ENCODE measurements at regions not wholly inside any gene's neighbourhood (a gene's known extent, or its start where the extent isn't known, plus 50 kb on each side); places are given as distances from the start of the nearest gene placed in this dataset.

DNA sequence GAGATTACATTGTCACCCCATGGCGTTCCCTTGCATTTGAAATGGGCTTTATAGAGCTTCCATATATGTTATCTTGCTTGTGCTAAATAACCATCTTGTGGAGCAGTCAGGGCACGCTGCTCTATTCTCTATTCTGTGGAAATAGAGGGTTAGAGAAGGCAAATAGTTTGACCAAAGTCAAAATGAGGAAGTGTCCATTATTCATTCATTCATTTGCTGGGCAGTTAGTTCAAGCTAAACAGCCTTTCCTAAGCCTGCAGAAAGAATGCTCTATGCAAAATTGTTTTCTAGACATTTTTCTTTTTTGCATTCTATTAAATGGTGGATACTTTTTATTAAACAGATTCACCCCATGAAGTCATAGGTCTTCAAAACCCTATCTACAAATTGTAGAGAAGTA lies 67.8 kb upstream of the ELAC2 start:
- DNase-seq (ENCODE audit: low read depth), result no peak
- H3K4me3 ChIP-seq (ENCODE audit: control insufficient read depth, low read depth, low read length), result no peak overlapping the region
- TF ChIP-seq, protein P1, sequence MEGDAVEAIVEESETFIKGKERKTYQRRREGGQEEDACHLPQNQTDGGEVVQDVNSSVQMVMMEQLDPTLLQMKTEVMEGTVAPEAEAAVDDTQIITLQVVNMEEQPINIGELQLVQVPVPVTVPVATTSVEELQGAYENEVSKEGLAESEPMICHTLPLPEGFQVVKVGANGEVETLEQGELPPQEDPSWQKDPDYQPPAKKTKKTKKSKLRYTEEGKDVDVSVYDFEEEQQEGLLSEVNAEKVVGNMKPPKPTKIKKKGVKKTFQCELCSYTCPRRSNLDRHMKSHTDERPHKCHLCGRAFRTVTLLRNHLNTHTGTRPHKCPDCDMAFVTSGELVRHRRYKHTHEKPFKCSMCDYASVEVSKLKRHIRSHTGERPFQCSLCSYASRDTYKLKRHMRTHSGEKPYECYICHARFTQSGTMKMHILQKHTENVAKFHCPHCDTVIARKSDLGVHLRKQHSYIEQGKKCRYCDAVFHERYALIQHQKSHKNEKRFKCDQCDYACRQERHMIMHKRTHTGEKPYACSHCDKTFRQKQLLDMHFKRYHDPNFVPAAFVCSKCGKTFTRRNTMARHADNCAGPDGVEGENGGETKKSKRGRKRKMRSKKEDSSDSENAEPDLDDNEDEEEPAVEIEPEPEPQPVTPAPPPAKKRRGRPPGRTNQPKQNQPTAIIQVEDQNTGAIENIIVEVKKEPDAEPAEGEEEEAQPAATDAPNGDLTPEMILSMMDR (conservative IDR thresholded peaks at IDR 0.05; ENCODE audit: control insufficient read depth, insufficient read depth, low read depth, low read length), result no peak

DNA sequence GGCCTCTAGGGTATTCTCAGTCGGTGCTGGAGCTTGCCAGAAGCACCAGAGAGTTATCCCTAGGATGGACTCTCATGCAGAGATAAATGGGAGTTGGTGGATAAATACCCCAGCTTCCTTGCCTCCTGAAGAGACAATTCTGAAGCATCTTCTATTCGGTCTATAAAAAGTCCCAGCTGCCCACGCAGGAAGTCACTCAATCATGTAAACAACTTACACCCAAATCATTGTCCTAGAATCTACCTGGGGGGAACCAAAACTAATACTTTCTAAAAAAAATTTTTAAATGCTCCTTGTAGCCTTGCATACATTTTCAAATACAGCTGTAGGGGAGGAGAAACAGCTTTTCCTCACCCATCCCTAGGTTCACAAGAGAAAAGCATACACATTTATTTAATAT lies 66.6 kb upstream of the ELAC2 start:
- no peak overlapping the region for H3K4me3 ChIP-seq (ENCODE audit: control insufficient read depth, low read depth, low read length)
- TF ChIP-seq, protein P1 (conservative IDR thresholded peaks at IDR 0.05; ENCODE audit: control insufficient read depth, insufficient read depth, low read depth, low read length), result no peak
- no peak for DNase-seq (ENCODE audit: low read depth)

DNA sequence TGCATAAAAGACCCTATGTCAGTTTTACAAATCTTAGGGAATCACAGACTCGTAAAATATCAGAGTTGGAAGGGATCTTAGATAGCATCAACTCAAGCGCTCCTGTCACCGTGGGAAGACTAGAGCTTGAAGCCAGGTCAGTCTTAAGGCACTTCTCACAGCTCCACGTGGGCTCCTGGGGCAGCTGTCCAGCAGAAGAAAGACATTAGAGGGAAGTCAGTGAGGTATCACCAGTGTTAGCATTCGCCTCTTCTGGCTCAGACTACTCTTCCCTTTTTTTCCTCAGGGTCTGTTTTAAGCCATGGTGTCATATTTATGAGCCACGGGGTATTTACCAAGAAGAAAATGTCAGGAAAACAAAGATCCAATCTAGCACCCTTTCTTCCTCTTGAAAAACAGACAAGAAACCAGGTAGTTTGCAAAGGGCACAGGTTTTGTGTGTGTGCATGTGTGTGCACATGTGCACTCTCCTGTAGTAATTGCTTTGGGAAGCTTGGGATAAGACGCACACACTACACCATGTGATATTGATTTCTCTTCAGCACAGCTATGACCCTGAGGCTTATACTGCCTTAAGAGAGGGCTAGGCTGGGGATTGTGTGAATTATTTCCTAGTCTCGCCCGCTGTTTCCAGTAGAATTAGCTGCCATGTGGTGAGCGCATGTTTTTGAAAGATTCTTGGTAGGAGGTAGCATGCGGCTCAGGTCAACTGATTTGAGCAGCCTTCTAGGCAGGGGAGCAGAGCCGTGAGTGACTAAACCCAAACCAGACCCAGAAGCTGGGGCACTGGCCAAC lies 61.0 kb upstream of the ELAC2 start:
- peak; percentile 32 for DNase-seq (ENCODE audit: low read depth)
- TF ChIP-seq, protein P1 (conservative IDR thresholded peaks at IDR 0.05; ENCODE audit: control insufficient read depth, insufficient read depth, low read depth, low read length), result no peak
- H3K4me3 ChIP-seq (ENCODE audit: control insufficient read depth, low read depth, low read length), result no peak overlapping the region

DNA sequence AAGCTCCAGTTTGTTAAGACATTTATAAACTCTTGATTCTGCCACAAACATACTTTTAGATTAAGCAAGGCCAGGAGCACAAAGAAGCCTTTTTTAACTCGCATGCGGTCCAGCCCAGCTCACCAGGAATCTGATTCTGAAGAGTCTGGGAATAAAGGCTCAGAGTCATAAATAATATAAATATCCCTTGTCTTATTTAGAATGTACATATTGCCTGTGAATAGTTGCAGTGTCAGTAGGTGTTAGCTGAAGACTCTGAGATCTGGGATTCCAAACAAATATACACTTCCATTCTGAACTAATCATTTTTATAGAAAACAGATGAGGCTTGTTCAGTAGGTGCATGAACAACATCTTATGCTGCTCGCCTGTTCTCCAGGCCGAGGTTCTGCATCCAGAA lies 59.1 kb upstream of the ELAC2 start:
- H3K4me3 ChIP-seq (ENCODE audit: control insufficient read depth, low read depth, low read length), result no peak overlapping the region
- TF ChIP-seq, protein P1 (conservative IDR thresholded peaks at IDR 0.05; ENCODE audit: control insufficient read depth, insufficient read depth, low read depth, low read length), result no peak
- DNase-seq (ENCODE audit: low read depth), result no peak

DNA sequence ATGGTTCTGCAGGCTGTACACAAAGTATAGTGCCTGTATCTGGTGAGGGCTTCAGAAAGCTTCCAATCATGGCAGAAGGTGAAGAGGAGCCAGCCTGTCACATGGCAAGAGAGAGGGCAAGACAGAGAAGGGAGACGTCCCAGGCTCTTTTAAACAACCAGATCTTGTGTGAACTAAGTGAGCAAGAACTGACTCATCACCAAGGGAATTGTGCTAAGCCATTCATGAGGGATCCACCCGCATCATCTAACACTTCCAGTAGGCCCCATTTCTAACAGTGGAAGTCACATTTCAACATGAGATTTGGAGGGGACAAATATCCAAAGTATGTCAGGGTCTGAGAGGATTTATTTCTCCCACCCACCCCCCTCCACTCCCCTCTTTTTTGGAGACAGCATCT lies 56.2 kb upstream of the ELAC2 start:
- TF ChIP-seq, protein P1 (conservative IDR thresholded peaks at IDR 0.05; ENCODE audit: control insufficient read depth, insufficient read depth, low read depth, low read length), result no peak
- H3K4me3 ChIP-seq (ENCODE audit: control insufficient read depth, low read depth, low read length), result no peak overlapping the region
- peak; percentile 92 for DNase-seq (ENCODE audit: low read depth)

DNA sequence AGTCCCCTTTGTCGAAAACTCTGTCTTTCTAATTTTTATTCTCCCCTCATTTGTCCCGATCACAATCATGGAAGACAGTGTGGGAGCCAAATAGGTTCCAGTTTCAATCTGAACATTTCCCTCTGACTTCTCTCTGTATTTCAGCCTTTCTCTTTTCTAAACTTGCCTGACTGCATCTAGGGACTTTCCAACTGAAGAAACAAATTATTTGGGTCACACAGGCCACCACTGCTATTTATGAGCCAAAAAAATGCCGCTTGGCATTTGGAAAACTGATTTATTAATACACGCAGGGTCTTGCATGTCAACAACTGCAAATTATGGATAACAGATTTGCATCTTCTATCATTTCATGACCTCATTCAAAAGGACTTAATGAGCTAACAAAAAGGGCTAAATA lies 55.2 kb upstream of the ELAC2 start:
- DNase-seq (ENCODE audit: low read depth), result no peak
- H3K4me3 ChIP-seq (ENCODE audit: control insufficient read depth, low read depth, low read length), result no peak overlapping the region
- TF ChIP-seq, protein P1 (conservative IDR thresholded peaks at IDR 0.05; ENCODE audit: control insufficient read depth, insufficient read depth, low read depth, low read length), result no peak

All from fibroblast of mammary gland (primary cell).